A673 (cell line): ENCODE measurements at regions not wholly inside any gene's neighbourhood (a gene's known extent, or its start where the extent isn't known, plus 50 kb on each side); places are given as distances from the start of the nearest gene placed in this dataset.

Source experiments
- EZH2 ChIP-seq: fragments of 200-600 bp; sonication (generic); IDR thresholded peaks from 2 replicates; pipeline ENCODE4 v1.6.1; 2017; ENCODE audit warnings: borderline replicate concordance, low read depth, mild to moderate bottlenecking, mixed read lengths, antibody characterized with exemption, low read length; ENCODE audit not compliant: poor library complexity, severe bottlenecking
- TF ChIP-seq, protein P1 (sequence below): fragments of 300-800, 200-600 bp; sonication (generic); conservative IDR thresholded peaks from 2 replicates; pipeline ENCODE4 v1.5.1; 2017; ENCODE audit warnings: low read depth, mild to moderate bottlenecking, antibody characterized with exemption, low read length, moderate library complexity, mixed read lengths

DNA sequence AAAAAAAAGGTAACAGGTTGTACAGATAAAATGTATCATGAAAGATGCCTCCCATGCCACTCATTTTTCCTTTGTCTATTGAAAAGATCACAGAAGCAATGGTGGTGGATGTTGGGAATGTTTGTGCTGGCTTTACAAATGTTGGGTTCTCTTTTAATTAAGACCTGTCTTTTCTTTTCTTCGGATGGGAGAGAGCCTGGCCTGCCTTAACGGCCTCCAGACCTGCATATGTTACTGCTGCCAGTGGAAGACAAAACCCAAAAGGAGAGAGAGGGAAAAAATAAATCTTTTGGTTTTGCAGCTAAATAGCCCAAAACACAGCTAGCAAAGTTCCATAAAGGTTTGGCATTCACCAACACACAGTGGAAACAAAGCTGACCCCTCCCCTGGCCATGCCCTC is 50.5 kb upstream of the FZD7 start:
- TF ChIP-seq EZH2 = no peak
- TF ChIP-seq, protein P1, sequence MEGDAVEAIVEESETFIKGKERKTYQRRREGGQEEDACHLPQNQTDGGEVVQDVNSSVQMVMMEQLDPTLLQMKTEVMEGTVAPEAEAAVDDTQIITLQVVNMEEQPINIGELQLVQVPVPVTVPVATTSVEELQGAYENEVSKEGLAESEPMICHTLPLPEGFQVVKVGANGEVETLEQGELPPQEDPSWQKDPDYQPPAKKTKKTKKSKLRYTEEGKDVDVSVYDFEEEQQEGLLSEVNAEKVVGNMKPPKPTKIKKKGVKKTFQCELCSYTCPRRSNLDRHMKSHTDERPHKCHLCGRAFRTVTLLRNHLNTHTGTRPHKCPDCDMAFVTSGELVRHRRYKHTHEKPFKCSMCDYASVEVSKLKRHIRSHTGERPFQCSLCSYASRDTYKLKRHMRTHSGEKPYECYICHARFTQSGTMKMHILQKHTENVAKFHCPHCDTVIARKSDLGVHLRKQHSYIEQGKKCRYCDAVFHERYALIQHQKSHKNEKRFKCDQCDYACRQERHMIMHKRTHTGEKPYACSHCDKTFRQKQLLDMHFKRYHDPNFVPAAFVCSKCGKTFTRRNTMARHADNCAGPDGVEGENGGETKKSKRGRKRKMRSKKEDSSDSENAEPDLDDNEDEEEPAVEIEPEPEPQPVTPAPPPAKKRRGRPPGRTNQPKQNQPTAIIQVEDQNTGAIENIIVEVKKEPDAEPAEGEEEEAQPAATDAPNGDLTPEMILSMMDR = no peak
